Right lobe of liver (tissue), 6 donors: ENCODE measurements at regions not wholly inside any gene's neighbourhood (a gene's known extent, or its start where the extent isn't known, plus 50 kb on each side); places are given as distances from the start of the nearest gene placed in this dataset.

Source experiments
- ATAC-seq, 4 donors: fragments of 200-7000 bp; cut with Tn5 transposase; one replicate each; pipeline ENCODE4 v1.9.1; 2020; ENCODE audit warnings: mild to moderate bottlenecking in 4 of 4, moderate library complexity in 4 of 4
- DNase-seq, 3 donors: peaks; one replicate each; pipeline ENCODE4 v3.0.0-alpha.2; 2020
- H3K27ac ChIP-seq, 3 donors: fragments of 200-600 bp; one replicate each; pipeline ENCODE4 v1.8.0; 2022
- H3K27me3 ChIP-seq, 2 donors: fragments of 200-600 bp; one replicate each; pipeline ENCODE4 v1.8.0; 2022
- H3K36me3 ChIP-seq, 4 donors: fragments of 200-600 bp; sonication (generic) in 1 of 4; one replicate each; pipeline versions ENCODE4 v1.5.1 to v1.8.0; 2017 to 2022; ENCODE audit warnings: control low read depth in 1 of 4
- H3K4me1 ChIP-seq, 4 donors: fragments of 200-600 bp; sonication (generic) in 1 of 4; one replicate each; pipeline versions ENCODE4 v1.5.1 to v1.8.0; 2017 to 2022; ENCODE audit warnings: control low read depth in 1 of 4
- H3K4me3 ChIP-seq, 3 donors: fragments of 200-600 bp; one replicate each; pipeline ENCODE4 v1.8.0; 2022
- H3K9me3 ChIP-seq, 4 donors: fragments of 200-600 bp; sonication (generic) in 1 of 4; one replicate each; pipeline versions ENCODE4 v1.5.1 to v1.8.0; 2017 to 2022; ENCODE audit warnings: control low read depth in 1 of 4
- CTCF ChIP-seq, 4 donors: fragments of 200-600 bp in 3 of 4; fragments of 450-650 bp in 1 of 4; IDR thresholded peaks; one replicate each; pipeline versions ENCODE4 v1.5.1 to v1.8.0; 2016 to 2022; ENCODE audit warnings: antibody characterized with exemption in 4 of 4, mild to moderate bottlenecking in 2 of 4
- POLR2A ChIP-seq: fragments of 450-650 bp; IDR thresholded peaks from one replicate; pipeline ENCODE4 v1.6.1; 2017; ENCODE audit warnings: antibody characterized with exemption, mild to moderate bottlenecking
- WGBS: methylation state at CpG from one replicate; pipeline ENCODE4 v1.1.6; 2018; ENCODE audit warnings: low coverage, low lambda C conversion rate; ENCODE audit not compliant: insufficient coverage; ENCODE audit errors: missing lambda C conversion rate; 5-methylcytosine and 5-hydroxymethylcytosine counted together
- intact Hi-C, 2 donors: fragments of 100-400 bp; cut with DNase I; formaldehyde crosslinking; loops; one replicate each; pipeline versions ENCODE4 v1.11.2 to v1.14.1; 2022
- donor health status: DM: no; HTN: yes; CAD: no.
- donor health status: DM: no; HTN: no; CAD: no.
- donor health status: DM: no; HTN: no; CAD: no.
- donor health status: DM: no; HTN: yes; CAD: no.
- donor health status: DM: no; HTN: yes; CAD: no.

GRCh38 chr1:193356249-193356648 lies 169.8 kb upstream of the B3GALT2 start:
- no peaks in the 10 kb centered on the region for H3K4me1 ChIP-seq
- intact Hi-C loops, result no loop called here
- no peak overlapping the region for H3K27ac ChIP-seq
- no peak overlapping the region for H3K4me3 ChIP-seq
- no peaks in the 10 kb centered on the region for H3K36me3 ChIP-seq
- DNase-seq, result no peak
- no peaks in the 10 kb centered on the region for H3K9me3 ChIP-seq
- ATAC-seq, result no peak
- WGBS, result 90% methylated on average over 4 of the region's 4 CpGs
- H3K27me3 ChIP-seq, result no peaks in the 10 kb centered on the region
- TF ChIP-seq CTCF (IDR thresholded peaks at IDR 0.05) (no peak), POLR2A (no peak)

DNA sequence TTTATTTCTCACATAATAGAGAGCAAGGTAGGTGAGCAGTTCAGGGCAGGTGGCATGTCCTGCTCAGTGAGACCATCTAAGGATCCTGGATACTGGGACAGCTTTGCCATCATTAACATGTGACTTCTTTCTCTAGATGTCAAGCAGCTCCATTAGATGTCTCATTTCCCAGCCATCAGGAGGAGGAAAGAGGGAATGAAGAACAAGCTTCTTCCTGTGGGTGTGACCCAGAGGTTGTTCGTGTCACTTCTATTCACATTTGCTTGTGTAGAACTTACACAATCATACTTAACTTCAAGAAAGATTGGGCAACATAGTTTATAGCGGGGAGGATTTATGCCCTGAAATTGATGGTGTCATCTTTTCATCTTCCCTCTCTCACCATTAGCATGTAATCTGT lies 169.2 kb upstream of the B3GALT2 start:
- ATAC-seq, result peak in 2 of 4 donors; percentile 30 to 37
- Histone ChIP-seq H3K36me3 (no peaks in the 10 kb centered on the region), H3K4me1 (no peaks in the 10 kb centered on the region), H3K27me3 (no peaks in the 10 kb centered on the region), H3K9me3 (no peaks in the 10 kb centered on the region), H3K4me3 (no peak overlapping the region), H3K27ac (no peak overlapping the region)
- 58% methylated on average over 2 of the region's 2 CpGs for WGBS
- no peak for DNase-seq
- TF ChIP-seq CTCF (IDR thresholded peaks at IDR 0.05) (no peak), POLR2A (no peak)
- intact Hi-C loops, result no loop called here

DNA sequence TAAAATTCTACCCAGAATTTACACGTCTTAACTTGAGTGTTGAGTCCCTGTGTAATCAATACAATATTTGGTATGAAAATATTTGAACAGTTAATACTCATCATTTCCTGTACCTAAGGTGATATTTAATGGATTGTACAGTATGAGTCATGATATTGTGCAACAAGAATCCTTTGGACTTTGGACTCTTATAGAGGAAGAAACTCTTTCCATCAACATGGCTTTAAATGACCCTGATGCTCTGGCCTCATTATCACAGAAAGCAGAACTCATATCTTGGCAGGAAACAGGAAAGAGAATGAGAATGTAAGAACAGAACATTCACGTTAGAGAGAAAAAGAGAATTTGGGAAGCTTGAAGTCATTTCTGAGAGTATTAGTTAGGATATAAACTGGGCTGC lies 168.8 kb upstream of the B3GALT2 start:
- TF ChIP-seq POLR2A (no peak), CTCF (IDR thresholded peaks at IDR 0.05) (no peak)
- H3K9me3 ChIP-seq, result no peaks in the 10 kb centered on the region
- no peaks in the 10 kb centered on the region for H3K27me3 ChIP-seq
- no peaks in the 10 kb centered on the region for H3K36me3 ChIP-seq
- DNase-seq (no peak), ATAC-seq (peak; percentile 52 to 94 (median 76))
- intact Hi-C loops, result no loop called here
- WGBS, result 17% methylated on average over 2 of the region's 2 CpGs
- no peaks in the 10 kb centered on the region for H3K4me1 ChIP-seq
- no peak overlapping the region for H3K4me3 ChIP-seq
- H3K27ac ChIP-seq, result no peak overlapping the region

DNA sequence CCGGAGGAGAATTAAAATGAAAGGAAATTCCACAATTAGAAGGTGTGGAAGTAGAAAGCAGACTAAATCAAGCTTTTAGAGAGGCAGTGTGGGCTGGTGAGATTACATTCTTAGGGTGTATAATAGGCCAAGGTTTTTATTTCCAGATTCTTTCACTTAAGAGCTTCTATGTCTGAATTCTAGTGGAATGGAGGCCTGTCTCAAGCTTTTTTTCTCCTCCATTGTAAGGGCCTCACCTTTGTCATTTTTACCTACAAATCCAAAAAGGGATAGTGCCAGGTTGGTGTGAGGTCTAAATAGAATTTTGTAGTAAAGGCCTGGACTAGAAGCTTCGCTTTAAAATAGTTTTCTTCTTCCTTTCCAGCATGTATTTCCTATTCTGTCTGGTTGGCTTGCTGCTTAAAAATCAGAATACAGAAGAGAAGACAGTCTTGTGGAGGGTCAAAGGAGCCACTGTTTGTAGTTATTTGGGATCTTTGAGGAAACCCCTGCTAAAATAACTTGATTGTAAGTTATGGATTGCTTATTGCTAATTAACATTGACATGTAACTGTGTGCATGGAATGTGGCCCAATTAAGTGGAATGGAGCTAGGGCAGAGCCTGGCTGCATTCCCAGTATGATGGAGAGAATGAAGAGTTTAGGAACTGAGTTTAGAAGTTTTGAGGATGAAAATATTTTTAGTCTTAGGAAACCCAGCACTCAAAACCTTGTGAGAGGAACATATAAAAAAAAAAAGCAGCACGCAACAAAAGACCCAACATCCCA lies 162.5 kb upstream of the B3GALT2 start:
- Histone ChIP-seq H3K36me3 (no peaks in the 10 kb centered on the region), H3K4me3 (no peak overlapping the region), H3K4me1 (no peaks in the 10 kb centered on the region), H3K27me3 (no peaks in the 10 kb centered on the region), H3K27ac (no peak overlapping the region), H3K9me3 (no peaks in the 10 kb centered on the region)
- ATAC-seq, result no peak
- no peak for DNase-seq
- intact Hi-C loops, result no loop called here
- no peak for TF ChIP-seq CTCF (IDR thresholded peaks at IDR 0.05)
- no peak for TF ChIP-seq POLR2A
- 77% methylated on average over 3 of the region's 3 CpGs for WGBS
